ENCODE measurements at regions not wholly inside any gene's neighbourhood (a gene's known extent, or its start where the extent isn't known, plus 50 kb on each side); places are given as distances from the start of the nearest gene placed in this dataset.

- peak; percentile 73 for DNase-seq (ENCODE audit: low read depth)
Measured at GRCh38 chr2:183284606-183285005, 160.4 kb downstream of the NUP35 start.

GRCh38 chr2:183291436-183291835 is 167.2 kb downstream of the NUP35 start:
- no peak for DNase-seq (ENCODE audit: low read depth)

GRCh38 chr2:183292028-183292427 is 167.8 kb downstream of the NUP35 start:
- no peak for DNase-seq (ENCODE audit: low read depth)

- DNase-seq (ENCODE audit: low read depth), result no peak
Measured at GRCh38 chr2:183339311-183339710, 215.1 kb downstream of the NUP35 start.

GRCh38 chr2:183341057-183341456 is 216.8 kb downstream of the NUP35 start:
- no peak for DNase-seq (ENCODE audit: low read depth)

- DNase-seq (ENCODE audit: low read depth), result no peak
Measured at GRCh38 chr2:183347969-183348368, 223.7 kb downstream of the NUP35 start.

- no peak for DNase-seq (ENCODE audit: low read depth)
Measured at GRCh38 chr2:183348492-183348891, 224.2 kb downstream of the NUP35 start.

GRCh38 chr2:183349091-183349490 is 224.8 kb downstream of the NUP35 start:
- no peak for DNase-seq (ENCODE audit: low read depth)

GRCh38 chr2:183359867-183360266 is 235.6 kb downstream of the NUP35 start:
- DNase-seq (ENCODE audit: low read depth), result no peak

GRCh38 chr2:183371545-183371944 is 247.3 kb downstream of the NUP35 start:
- no peak for DNase-seq (ENCODE audit: low read depth)

GRCh38 chr2:183375821-183376220 is 251.6 kb downstream of the NUP35 start:
- DNase-seq (ENCODE audit: low read depth), result no peak

- DNase-seq (ENCODE audit: low read depth), result no peak
Measured at GRCh38 chr2:183383854-183384253, 259.6 kb downstream of the NUP35 start.

GRCh38 chr2:183389546-183390080 is 265.4 kb downstream of the NUP35 start:
- no peak for DNase-seq (ENCODE audit: low read depth)

GRCh38 chr2:183390109-183390508 is 265.9 kb downstream of the NUP35 start:
- DNase-seq (ENCODE audit: low read depth), result no peak

GRCh38 chr2:183404392-183404791 is 280.1 kb downstream of the NUP35 start:
- DNase-seq (ENCODE audit: low read depth), result no peak

GRCh38 chr2:183408562-183408961 is 284.3 kb downstream of the NUP35 start:
- DNase-seq (ENCODE audit: low read depth), result no peak

- no peak for DNase-seq (ENCODE audit: low read depth)
Measured at GRCh38 chr2:183409662-183410061, 285.4 kb downstream of the NUP35 start.

GRCh38 chr2:183416753-183417152 is 292.5 kb downstream of the NUP35 start:
- DNase-seq (ENCODE audit: low read depth), result no peak

GRCh38 chr2:183426825-183427224 is 302.6 kb downstream of the NUP35 start:
- no peak for DNase-seq (ENCODE audit: low read depth)

- no peak for DNase-seq (ENCODE audit: low read depth)
Measured at GRCh38 chr2:183427558-183427957, 303.3 kb downstream of the NUP35 start.

- DNase-seq (ENCODE audit: low read depth), result no peak
Measured at GRCh38 chr2:183428881-183429280, 304.6 kb downstream of the NUP35 start.

- no peak for DNase-seq (ENCODE audit: low read depth)
Measured at GRCh38 chr2:183438541-183438940, 314.3 kb downstream of the NUP35 start.

- DNase-seq (ENCODE audit: low read depth), result no peak
Measured at GRCh38 chr2:183455056-183455455, 330.8 kb downstream of the NUP35 start.

- DNase-seq (ENCODE audit: low read depth), result no peak
Measured at GRCh38 chr2:183456177-183456576, 331.9 kb downstream of the NUP35 start.

GRCh38 chr2:183458460-183458859 is 334.2 kb downstream of the NUP35 start:
- no peak for DNase-seq (ENCODE audit: low read depth)
